ENCODE measurements at regions not wholly inside any gene's neighbourhood (a gene's known extent, or its start where the extent isn't known, plus 50 kb on each side); places are given as distances from the start of the nearest gene placed in this dataset.

DNA sequence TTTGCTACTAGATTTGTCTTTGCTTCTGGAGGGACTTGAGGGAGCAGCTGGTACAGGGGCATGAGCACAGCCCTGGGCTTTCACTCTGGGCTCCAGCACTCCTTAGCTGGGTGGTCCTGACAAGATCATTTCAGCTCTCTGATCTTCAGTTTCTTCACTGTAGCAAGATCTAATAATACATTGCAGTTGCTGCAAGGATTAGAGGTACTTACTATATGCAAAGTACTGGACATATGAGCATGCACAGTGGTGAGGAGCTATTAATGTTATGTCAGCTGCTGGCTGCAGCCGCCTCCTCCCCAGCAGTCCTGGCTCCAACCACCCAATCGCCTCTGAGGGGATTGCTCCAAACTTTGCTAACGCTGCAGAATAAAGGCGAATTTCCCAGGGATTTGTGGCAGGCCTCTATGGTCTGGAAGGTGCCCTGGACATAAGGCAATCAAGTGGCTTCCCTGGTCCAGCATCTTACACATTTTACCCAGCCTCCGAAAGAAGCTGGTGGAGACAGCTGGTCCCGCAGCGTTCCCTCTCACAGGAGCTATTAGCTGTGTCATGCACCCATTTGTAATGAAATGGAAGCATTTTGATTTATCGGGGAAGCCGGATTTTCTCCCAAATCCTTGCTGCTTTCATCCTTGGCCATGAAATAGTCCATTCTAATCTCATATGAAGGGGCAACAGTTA, 96.7 kb downstream of the RHOB start:
- H3K27me3 ChIP-seq (ENCODE audit: control insufficient read depth, insufficient read depth, low read length) = no peaks in the 10 kb centered on the region
- ChIA-PET CTCF (interaction anchor here (1.1 to 1.3 kb wide), 2 partner anchors 91 to 132 kb away, joined by 3 to 4 read pairs; no protein-coding TSS in a partner anchor), POLR2A (no interaction called here)
- DNase-seq (ENCODE audit: low read depth) = no peak
- no peaks in the 10 kb centered on the region for H3K36me3 ChIP-seq (ENCODE audit: control insufficient read depth, insufficient read depth, low read length)
- H3K4me3 ChIP-seq (ENCODE audit: low read depth, low read length) = no peak overlapping the region
- TF ChIP-seq, protein P1, sequence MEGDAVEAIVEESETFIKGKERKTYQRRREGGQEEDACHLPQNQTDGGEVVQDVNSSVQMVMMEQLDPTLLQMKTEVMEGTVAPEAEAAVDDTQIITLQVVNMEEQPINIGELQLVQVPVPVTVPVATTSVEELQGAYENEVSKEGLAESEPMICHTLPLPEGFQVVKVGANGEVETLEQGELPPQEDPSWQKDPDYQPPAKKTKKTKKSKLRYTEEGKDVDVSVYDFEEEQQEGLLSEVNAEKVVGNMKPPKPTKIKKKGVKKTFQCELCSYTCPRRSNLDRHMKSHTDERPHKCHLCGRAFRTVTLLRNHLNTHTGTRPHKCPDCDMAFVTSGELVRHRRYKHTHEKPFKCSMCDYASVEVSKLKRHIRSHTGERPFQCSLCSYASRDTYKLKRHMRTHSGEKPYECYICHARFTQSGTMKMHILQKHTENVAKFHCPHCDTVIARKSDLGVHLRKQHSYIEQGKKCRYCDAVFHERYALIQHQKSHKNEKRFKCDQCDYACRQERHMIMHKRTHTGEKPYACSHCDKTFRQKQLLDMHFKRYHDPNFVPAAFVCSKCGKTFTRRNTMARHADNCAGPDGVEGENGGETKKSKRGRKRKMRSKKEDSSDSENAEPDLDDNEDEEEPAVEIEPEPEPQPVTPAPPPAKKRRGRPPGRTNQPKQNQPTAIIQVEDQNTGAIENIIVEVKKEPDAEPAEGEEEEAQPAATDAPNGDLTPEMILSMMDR (IDR thresholded peaks at IDR 0.05; ENCODE audit: insufficient read depth, low read depth, low read length) = no peak

- ChIA-PET POLR2A (no interaction called here), CTCF (interaction anchor here (1.1 to 1.3 kb wide), 2 partner anchors 91 to 133 kb away, joined by 3 to 4 read pairs; no protein-coding TSS in a partner anchor)
- TF ChIP-seq, protein P1 (IDR thresholded peaks at IDR 0.05; ENCODE audit: insufficient read depth, low read depth, low read length) = no peak
- no peak overlapping the region for H3K4me3 ChIP-seq (ENCODE audit: low read depth, low read length)
- no peak for DNase-seq (ENCODE audit: low read depth)
- no peaks in the 10 kb centered on the region for H3K36me3 ChIP-seq (ENCODE audit: control insufficient read depth, insufficient read depth, low read length)
- H3K27me3 ChIP-seq (ENCODE audit: control insufficient read depth, insufficient read depth, low read length) = no peaks in the 10 kb centered on the region
These were observed 97.4 kb downstream of the RHOB start for GRCh38 chr2:20544153-20544747.

DNA sequence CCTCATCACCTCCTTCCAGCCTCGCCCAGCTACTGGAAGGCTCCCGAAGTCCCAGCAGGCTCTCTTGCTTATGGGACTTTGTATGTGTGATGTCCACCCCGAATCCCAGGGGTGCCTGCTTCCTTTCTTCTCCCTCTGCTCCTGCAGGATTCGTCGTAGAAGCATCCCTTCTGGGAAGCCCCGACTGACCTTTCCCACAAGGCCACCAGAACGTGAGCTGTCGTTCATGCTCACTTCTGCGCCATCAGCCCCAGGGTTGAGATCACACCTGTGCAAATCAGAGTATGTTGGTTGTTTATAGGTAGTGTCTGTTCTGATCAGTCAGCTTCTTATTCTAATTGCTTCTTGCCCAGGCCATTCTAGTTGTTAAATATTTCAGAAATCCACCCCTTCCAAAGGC, 101.8 kb downstream of the HS1BP3 start:
- DNase-seq (ENCODE audit: low read depth) = no peak
- Histone ChIP-seq H3K27me3 (ENCODE audit: control insufficient read depth, insufficient read depth, low read length) (no peaks in the 10 kb centered on the region), H3K36me3 (ENCODE audit: control insufficient read depth, insufficient read depth, low read length) (no peaks in the 10 kb centered on the region), H3K4me3 (ENCODE audit: low read depth, low read length) (no peak overlapping the region)
- ChIA-PET CTCF (no interaction called here), POLR2A (no interaction called here)
- TF ChIP-seq, protein P1 (IDR thresholded peaks at IDR 0.05; ENCODE audit: insufficient read depth, low read depth, low read length) = no peak

GRCh38 chr2:20549691-20550348, 101.1 kb downstream of the HS1BP3 start:
- POLR2A ChIA-PET = interaction anchor here (0.6 kb wide), 1 partner anchor 103 kb away, joined by 3 read pairs; no protein-coding TSS in a partner anchor
- TF ChIP-seq, protein P1 (IDR thresholded peaks at IDR 0.05; ENCODE audit: insufficient read depth, low read depth, low read length) = no peak
- CTCF ChIA-PET = no interaction called here
- no peak overlapping the region for H3K4me3 ChIP-seq (ENCODE audit: low read depth, low read length)
- no peaks in the 10 kb centered on the region for H3K27me3 ChIP-seq (ENCODE audit: control insufficient read depth, insufficient read depth, low read length)
- no peaks in the 10 kb centered on the region for H3K36me3 ChIP-seq (ENCODE audit: control insufficient read depth, insufficient read depth, low read length)
- no peak for DNase-seq (ENCODE audit: low read depth)

DNA sequence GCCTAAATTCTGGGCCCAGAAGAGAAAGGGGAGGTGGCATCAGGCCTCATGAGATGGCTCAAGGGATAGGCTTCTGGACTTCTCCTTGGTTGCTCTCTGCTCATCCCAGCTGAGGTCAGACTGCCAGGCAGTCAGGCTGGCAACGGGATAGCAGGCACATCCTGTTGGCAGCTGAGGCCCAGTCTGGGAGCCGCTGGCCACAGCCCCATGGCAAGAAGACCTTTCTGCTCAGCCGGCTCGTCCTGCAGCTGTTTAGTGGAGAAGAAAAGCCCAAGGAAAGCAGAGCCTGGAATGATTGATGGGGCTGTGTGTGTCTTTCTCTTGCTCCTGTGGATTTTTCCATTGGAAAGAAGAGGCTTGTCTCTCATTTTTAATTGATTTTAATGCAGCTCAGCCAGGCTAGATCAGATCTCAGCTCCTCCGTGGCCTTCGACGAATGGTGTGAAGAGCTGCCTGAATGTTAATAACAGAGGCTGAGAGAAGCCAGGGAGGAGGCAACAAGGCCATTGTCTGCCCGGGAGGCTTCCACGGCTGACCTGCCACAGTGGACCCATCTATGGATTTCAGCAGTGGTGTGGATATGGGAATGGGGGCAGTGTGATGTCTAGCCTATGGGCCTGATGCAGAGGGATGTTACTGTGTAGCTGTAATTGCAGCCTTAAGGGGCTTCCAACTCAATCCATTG, 99.5 kb downstream of the HS1BP3 start:
- Histone ChIP-seq H3K36me3 (ENCODE audit: control insufficient read depth, insufficient read depth, low read length) (no peaks in the 10 kb centered on the region), H3K27me3 (ENCODE audit: control insufficient read depth, insufficient read depth, low read length) (no peaks in the 10 kb centered on the region), H3K4me3 (ENCODE audit: low read depth, low read length) (no peak overlapping the region)
- CTCF ChIA-PET = no interaction called here
- TF ChIP-seq, protein P1 (IDR thresholded peaks at IDR 0.05; ENCODE audit: insufficient read depth, low read depth, low read length) = no peak
- DNase-seq (ENCODE audit: low read depth) = no peak
- POLR2A ChIA-PET = no interaction called here
